ENCODE measurements at regions not wholly inside any gene's neighbourhood (a gene's known extent, or its start where the extent isn't known, plus 50 kb on each side); places are given as distances from the start of the nearest gene placed in this dataset.

- Histone ChIP-seq H3K27me3 (ENCODE audit: control insufficient read depth, insufficient read depth, low read length) (no peaks in the 10 kb centered on the region), H3K9me3 (ENCODE audit: control insufficient read depth, insufficient read depth, low read length) (no peaks in the 10 kb centered on the region), H3K27ac (ENCODE audit: low read depth, low read length) (no peak overlapping the region), H3K4me3 (ENCODE audit: low read depth, low read length) (no peak overlapping the region), H3K36me3 (ENCODE audit: control insufficient read depth, insufficient read depth, low read length) (no peaks in the 10 kb centered on the region), H3K4me1 (ENCODE audit: control insufficient read depth, insufficient read depth, low read length) (no peaks in the 10 kb centered on the region)
- WGBS (ENCODE audit: insufficient coverage): 95% methylated on average over 14 of the region's 15 CpGs
- DNase-seq (ENCODE audit: low read depth in 4 of 6, low spot score in 6 of 6): no peak
Observed at GRCh38 chr21:18764720-18765119, 361.1 kb upstream of the TMPRSS15 start.

DNA sequence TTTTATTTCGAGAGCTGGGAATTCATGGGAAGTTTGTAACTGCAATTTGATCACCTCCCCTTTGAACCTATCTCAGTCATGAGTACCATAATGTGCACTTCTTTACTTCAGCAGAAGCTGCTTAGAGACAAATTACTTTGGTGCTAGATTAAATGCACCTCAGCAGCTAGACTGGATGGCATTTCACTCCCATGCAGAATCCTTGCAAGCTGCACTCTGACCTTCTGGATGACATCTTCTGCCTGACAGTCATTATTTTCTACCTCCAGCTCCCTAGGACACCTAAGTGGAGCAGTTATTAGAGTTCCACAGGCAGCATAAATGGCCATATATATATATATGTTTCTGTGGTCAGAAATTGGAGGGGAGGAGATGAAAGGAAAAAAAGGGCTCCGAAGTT is 366.0 kb upstream of the TMPRSS15 start:
- H3K36me3 ChIP-seq (ENCODE audit: control insufficient read depth, insufficient read depth, low read length): no peaks in the 10 kb centered on the region
- no CpG with 5 or more reads among the region's 2 CpGs for WGBS (ENCODE audit: insufficient coverage)
- H3K27me3 ChIP-seq (ENCODE audit: control insufficient read depth, insufficient read depth, low read length): no peaks in the 10 kb centered on the region
- no peak overlapping the region for H3K27ac ChIP-seq (ENCODE audit: low read depth, low read length)
- no peaks in the 10 kb centered on the region for H3K4me1 ChIP-seq (ENCODE audit: control insufficient read depth, insufficient read depth, low read length)
- no peaks in the 10 kb centered on the region for H3K9me3 ChIP-seq (ENCODE audit: control insufficient read depth, insufficient read depth, low read length)
- no peak for DNase-seq (ENCODE audit: low read depth in 4 of 6, low spot score in 6 of 6)
- H3K4me3 ChIP-seq (ENCODE audit: low read depth, low read length): no peak overlapping the region

DNA sequence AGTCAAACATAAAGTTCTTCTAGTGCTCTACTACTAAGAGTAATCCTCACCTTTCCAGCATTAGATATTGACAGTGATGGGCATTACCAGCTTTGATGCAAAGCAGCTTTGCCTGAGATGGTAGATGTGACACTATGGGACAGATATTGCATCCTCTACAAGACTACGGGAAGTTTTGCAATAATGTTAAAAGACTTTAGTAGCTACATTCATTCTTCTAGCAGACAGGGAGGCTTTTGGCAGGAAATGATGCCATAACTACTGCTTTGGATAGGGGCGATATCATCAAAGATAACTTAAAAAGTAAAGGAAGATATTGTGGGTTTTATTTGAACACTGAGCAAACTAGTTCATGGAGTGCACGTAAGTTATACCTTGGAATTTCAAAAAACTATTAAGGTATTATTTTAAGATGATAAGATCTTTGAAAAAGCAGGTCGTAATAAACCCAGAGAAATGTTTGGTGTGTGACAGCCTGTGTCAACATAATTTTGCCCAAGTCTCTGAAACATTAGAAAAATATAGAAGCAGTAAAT is 368.3 kb upstream of the TMPRSS15 start:
- H3K27ac ChIP-seq (ENCODE audit: low read depth, low read length): no peak overlapping the region
- no peak overlapping the region for H3K4me3 ChIP-seq (ENCODE audit: low read depth, low read length)
- no peaks in the 10 kb centered on the region for H3K36me3 ChIP-seq (ENCODE audit: control insufficient read depth, insufficient read depth, low read length)
- DNase-seq (ENCODE audit: low read depth in 4 of 6, low spot score in 6 of 6): no peak
- H3K4me1 ChIP-seq (ENCODE audit: control insufficient read depth, insufficient read depth, low read length): no peaks in the 10 kb centered on the region
- no CpG with 5 or more reads among the region's 4 CpGs for WGBS (ENCODE audit: insufficient coverage)
- H3K27me3 ChIP-seq (ENCODE audit: control insufficient read depth, insufficient read depth, low read length): no peaks in the 10 kb centered on the region
- H3K9me3 ChIP-seq (ENCODE audit: control insufficient read depth, insufficient read depth, low read length): no peaks in the 10 kb centered on the region

- DNase-seq (ENCODE audit: low read depth in 4 of 6, low spot score in 6 of 6): peak in 1 of 6 donors; percentile 26
- Histone ChIP-seq H3K4me3 (ENCODE audit: low read depth, low read length) (no peak overlapping the region), H3K27me3 (ENCODE audit: control insufficient read depth, insufficient read depth, low read length) (no peaks in the 10 kb centered on the region), H3K4me1 (ENCODE audit: control insufficient read depth, insufficient read depth, low read length) (no peaks in the 10 kb centered on the region), H3K36me3 (ENCODE audit: control insufficient read depth, insufficient read depth, low read length) (no peaks in the 10 kb centered on the region), H3K9me3 (ENCODE audit: control insufficient read depth, insufficient read depth, low read length) (no peaks in the 10 kb centered on the region), H3K27ac (ENCODE audit: low read depth, low read length) (no peak overlapping the region)
- 60% methylated on average over 1 of the region's 2 CpGs for WGBS (ENCODE audit: insufficient coverage)
Observed at GRCh38 chr21:18772404-18772803, 368.8 kb upstream of the TMPRSS15 start.

GRCh38 chr21:18772897-18773296 is 369.3 kb upstream of the TMPRSS15 start:
- H3K4me1 ChIP-seq (ENCODE audit: control insufficient read depth, insufficient read depth, low read length): no peaks in the 10 kb centered on the region
- H3K4me3 ChIP-seq (ENCODE audit: low read depth, low read length): no peak overlapping the region
- no CpG with 5 or more reads among the region's 2 CpGs for WGBS (ENCODE audit: insufficient coverage)
- no peaks in the 10 kb centered on the region for H3K9me3 ChIP-seq (ENCODE audit: control insufficient read depth, insufficient read depth, low read length)
- H3K27me3 ChIP-seq (ENCODE audit: control insufficient read depth, insufficient read depth, low read length): no peaks in the 10 kb centered on the region
- no peaks in the 10 kb centered on the region for H3K36me3 ChIP-seq (ENCODE audit: control insufficient read depth, insufficient read depth, low read length)
- H3K27ac ChIP-seq (ENCODE audit: low read depth, low read length): no peak overlapping the region
- no peak for DNase-seq (ENCODE audit: low read depth in 4 of 6, low spot score in 6 of 6)

GRCh38 chr21:18776936-18777335 is 373.4 kb upstream of the TMPRSS15 start:
- Histone ChIP-seq H3K36me3 (ENCODE audit: control insufficient read depth, insufficient read depth, low read length) (no peaks in the 10 kb centered on the region), H3K27me3 (ENCODE audit: control insufficient read depth, insufficient read depth, low read length) (no peaks in the 10 kb centered on the region), H3K9me3 (ENCODE audit: control insufficient read depth, insufficient read depth, low read length) (no peaks in the 10 kb centered on the region), H3K4me3 (ENCODE audit: low read depth, low read length) (no peak overlapping the region), H3K4me1 (ENCODE audit: control insufficient read depth, insufficient read depth, low read length) (no peaks in the 10 kb centered on the region), H3K27ac (ENCODE audit: low read depth, low read length) (no peak overlapping the region)
- WGBS (ENCODE audit: insufficient coverage): no CpG with 5 or more reads among the region's 4 CpGs
- no peak for DNase-seq (ENCODE audit: low read depth in 4 of 6, low spot score in 6 of 6)

DNA sequence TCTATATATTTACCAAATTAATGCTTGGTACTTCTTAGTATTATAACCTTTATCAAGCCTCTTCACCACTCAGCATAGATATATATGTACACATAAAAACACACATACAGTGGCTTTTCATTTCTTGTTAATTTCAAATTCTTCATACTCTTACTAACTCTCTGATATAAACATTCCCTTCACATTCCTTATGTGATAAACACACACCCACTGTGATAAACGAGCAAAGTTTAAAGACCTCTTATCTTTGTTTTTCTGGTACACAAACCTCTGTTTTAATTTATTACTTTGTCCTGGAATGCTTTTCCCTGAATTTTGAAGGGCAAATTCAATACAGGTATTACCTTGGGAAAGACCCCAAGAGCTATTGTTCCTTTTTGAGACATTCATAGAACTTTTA is 379.1 kb upstream of the TMPRSS15 start:
- Histone ChIP-seq H3K27me3 (ENCODE audit: control insufficient read depth, insufficient read depth, low read length) (no peaks in the 10 kb centered on the region), H3K4me1 (ENCODE audit: control insufficient read depth, insufficient read depth, low read length) (no peaks in the 10 kb centered on the region), H3K9me3 (ENCODE audit: control insufficient read depth, insufficient read depth, low read length) (no peaks in the 10 kb centered on the region), H3K4me3 (ENCODE audit: low read depth, low read length) (no peak overlapping the region), H3K27ac (ENCODE audit: low read depth, low read length) (no peak overlapping the region), H3K36me3 (ENCODE audit: control insufficient read depth, insufficient read depth, low read length) (no peaks in the 10 kb centered on the region)
- no CpG with 5 or more reads among the region's 1 CpG for WGBS (ENCODE audit: insufficient coverage)
- no peak for DNase-seq (ENCODE audit: low read depth in 4 of 6, low spot score in 6 of 6)

- Histone ChIP-seq H3K9me3 (ENCODE audit: control insufficient read depth, insufficient read depth, low read length) (no peaks in the 10 kb centered on the region), H3K4me3 (ENCODE audit: low read depth, low read length) (no peak overlapping the region), H3K36me3 (ENCODE audit: control insufficient read depth, insufficient read depth, low read length) (no peaks in the 10 kb centered on the region), H3K4me1 (ENCODE audit: control insufficient read depth, insufficient read depth, low read length) (no peaks in the 10 kb centered on the region), H3K27ac (ENCODE audit: low read depth, low read length) (no peak overlapping the region), H3K27me3 (ENCODE audit: control insufficient read depth, insufficient read depth, low read length) (no peaks in the 10 kb centered on the region)
- no peak for DNase-seq (ENCODE audit: low read depth in 4 of 6, low spot score in 6 of 6)
- no CpG with 5 or more reads among the region's 1 CpG for WGBS (ENCODE audit: insufficient coverage)
Observed at GRCh38 chr21:18801468-18801867, 397.9 kb upstream of the TMPRSS15 start.

GRCh38 chr21:18803624-18804023 is 400.0 kb upstream of the TMPRSS15 start:
- Histone ChIP-seq H3K4me3 (ENCODE audit: low read depth, low read length) (no peak overlapping the region), H3K27ac (ENCODE audit: low read depth, low read length) (no peak overlapping the region), H3K4me1 (ENCODE audit: control insufficient read depth, insufficient read depth, low read length) (no peaks in the 10 kb centered on the region), H3K36me3 (ENCODE audit: control insufficient read depth, insufficient read depth, low read length) (no peaks in the 10 kb centered on the region), H3K9me3 (ENCODE audit: control insufficient read depth, insufficient read depth, low read length) (no peaks in the 10 kb centered on the region), H3K27me3 (ENCODE audit: control insufficient read depth, insufficient read depth, low read length) (no peaks in the 10 kb centered on the region)
- no peak for DNase-seq (ENCODE audit: low read depth in 4 of 6, low spot score in 6 of 6)
- WGBS (ENCODE audit: insufficient coverage): 100% methylated on average over 1 of the region's 2 CpGs

DNA sequence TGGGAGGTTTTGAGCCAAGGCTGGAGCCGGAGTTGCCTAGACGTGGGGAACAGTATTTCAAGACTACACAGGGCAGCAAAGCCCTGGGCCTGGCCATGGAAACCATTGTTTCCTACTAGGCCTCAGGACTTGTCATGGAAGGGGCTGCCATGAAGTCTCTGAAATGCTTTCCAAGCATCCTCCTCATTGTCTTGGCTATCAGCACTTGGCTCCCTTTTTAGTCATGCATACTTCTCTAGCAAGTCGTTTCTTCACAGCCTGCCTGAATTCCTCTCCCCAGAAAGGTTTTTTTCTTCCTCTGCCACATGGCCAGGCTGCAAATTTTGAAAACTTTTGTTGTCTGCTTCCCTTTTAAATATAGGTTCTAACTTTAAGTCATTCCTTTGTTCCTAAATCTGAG is 406.6 kb upstream of the TMPRSS15 start:
- Histone ChIP-seq H3K36me3 (ENCODE audit: control insufficient read depth, insufficient read depth, low read length) (no peaks in the 10 kb centered on the region), H3K27me3 (ENCODE audit: control insufficient read depth, insufficient read depth, low read length) (no peaks in the 10 kb centered on the region), H3K4me3 (ENCODE audit: low read depth, low read length) (no peak overlapping the region), H3K9me3 (ENCODE audit: control insufficient read depth, insufficient read depth, low read length) (no peaks in the 10 kb centered on the region), H3K27ac (ENCODE audit: low read depth, low read length) (no peak overlapping the region), H3K4me1 (ENCODE audit: control insufficient read depth, insufficient read depth, low read length) (no peaks in the 10 kb centered on the region)
- no peak for DNase-seq (ENCODE audit: low read depth in 4 of 6, low spot score in 6 of 6)
- 60% methylated on average over 3 of the region's 3 CpGs for WGBS (ENCODE audit: insufficient coverage)

All from spinal cord (tissue), 9 donors.